ENCODE measurements at regions not wholly inside any gene's neighbourhood (a gene's known extent, or its start where the extent isn't known, plus 50 kb on each side); places are given as distances from the start of the nearest gene placed in this dataset.

DNA sequence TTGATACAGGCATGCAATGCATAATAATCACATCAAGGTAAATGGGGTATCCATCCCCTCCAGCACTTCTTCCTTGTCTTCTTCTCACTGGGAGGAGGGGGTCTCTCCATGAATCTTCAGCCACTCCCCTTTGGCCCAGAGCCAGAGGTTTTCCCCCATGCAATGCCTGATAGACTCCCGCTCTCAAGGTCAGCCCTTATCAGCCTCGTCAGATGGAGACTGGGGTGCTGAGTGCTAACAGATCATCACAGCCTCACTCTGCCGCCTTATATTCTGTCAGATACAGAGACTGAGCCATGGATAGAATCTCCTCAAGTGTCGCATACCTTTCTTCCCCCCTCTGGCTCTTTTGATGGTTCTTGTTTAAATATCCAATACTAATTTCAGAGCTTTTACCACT lies 503.1 kb downstream of the AACS start:
- TF ChIP-seq, protein P1, sequence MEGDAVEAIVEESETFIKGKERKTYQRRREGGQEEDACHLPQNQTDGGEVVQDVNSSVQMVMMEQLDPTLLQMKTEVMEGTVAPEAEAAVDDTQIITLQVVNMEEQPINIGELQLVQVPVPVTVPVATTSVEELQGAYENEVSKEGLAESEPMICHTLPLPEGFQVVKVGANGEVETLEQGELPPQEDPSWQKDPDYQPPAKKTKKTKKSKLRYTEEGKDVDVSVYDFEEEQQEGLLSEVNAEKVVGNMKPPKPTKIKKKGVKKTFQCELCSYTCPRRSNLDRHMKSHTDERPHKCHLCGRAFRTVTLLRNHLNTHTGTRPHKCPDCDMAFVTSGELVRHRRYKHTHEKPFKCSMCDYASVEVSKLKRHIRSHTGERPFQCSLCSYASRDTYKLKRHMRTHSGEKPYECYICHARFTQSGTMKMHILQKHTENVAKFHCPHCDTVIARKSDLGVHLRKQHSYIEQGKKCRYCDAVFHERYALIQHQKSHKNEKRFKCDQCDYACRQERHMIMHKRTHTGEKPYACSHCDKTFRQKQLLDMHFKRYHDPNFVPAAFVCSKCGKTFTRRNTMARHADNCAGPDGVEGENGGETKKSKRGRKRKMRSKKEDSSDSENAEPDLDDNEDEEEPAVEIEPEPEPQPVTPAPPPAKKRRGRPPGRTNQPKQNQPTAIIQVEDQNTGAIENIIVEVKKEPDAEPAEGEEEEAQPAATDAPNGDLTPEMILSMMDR (IDR thresholded peaks at IDR 0.05), result no peak
- TF ChIP-seq EZH2phosphoT487 (IDR thresholded peaks at IDR 0.05), result no peak
